ENCODE measurements at regions not wholly inside any gene's neighbourhood (a gene's known extent, or its start where the extent isn't known, plus 50 kb on each side); places are given as distances from the start of the nearest gene placed in this dataset.

- no peak for TF ChIP-seq BHLHE40 (IDR thresholded peaks at IDR 0.05; ENCODE audit: borderline replicate concordance)
- TF ChIP-seq TARDBP (IDR thresholded peaks at IDR 0.05): no peak
- no peak for TF ChIP-seq ZNF384 (IDR thresholded peaks at IDR 0.05)
- TF ChIP-seq FOXA1 (IDR thresholded peaks at IDR 0.05): no peak
Observed at GRCh38 chr5:7317751-7318150, 78.2 kb upstream of the ADCY2 start.

Measured in HEK293T (cell line).